ENCODE measurements at regions not wholly inside any gene's neighbourhood (a gene's known extent, or its start where the extent isn't known, plus 50 kb on each side); places are given as distances from the start of the nearest gene placed in this dataset.

DNA sequence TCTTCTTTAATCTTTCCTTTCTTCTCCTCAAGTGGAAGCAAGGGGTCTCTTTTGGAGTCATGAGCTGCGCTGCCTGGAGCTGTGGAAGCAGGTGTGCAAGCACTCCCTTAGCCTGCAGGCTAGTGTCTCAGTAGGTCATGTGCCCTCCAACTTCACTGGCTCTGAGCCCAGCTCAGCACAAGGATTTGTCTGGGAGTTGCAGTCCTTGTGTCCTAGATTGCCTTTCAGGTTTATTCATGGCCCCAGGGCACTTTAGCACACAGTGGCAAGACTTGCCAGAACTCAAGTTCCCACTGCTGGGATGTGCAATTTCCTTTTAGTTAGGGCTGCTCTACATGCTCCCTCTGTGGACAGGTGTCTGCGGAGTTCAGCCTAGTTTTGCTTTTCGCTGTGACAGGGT lies 211.7 kb downstream of the LIG4 start:
- TF ChIP-seq, protein P1, sequence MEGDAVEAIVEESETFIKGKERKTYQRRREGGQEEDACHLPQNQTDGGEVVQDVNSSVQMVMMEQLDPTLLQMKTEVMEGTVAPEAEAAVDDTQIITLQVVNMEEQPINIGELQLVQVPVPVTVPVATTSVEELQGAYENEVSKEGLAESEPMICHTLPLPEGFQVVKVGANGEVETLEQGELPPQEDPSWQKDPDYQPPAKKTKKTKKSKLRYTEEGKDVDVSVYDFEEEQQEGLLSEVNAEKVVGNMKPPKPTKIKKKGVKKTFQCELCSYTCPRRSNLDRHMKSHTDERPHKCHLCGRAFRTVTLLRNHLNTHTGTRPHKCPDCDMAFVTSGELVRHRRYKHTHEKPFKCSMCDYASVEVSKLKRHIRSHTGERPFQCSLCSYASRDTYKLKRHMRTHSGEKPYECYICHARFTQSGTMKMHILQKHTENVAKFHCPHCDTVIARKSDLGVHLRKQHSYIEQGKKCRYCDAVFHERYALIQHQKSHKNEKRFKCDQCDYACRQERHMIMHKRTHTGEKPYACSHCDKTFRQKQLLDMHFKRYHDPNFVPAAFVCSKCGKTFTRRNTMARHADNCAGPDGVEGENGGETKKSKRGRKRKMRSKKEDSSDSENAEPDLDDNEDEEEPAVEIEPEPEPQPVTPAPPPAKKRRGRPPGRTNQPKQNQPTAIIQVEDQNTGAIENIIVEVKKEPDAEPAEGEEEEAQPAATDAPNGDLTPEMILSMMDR (IDR thresholded peaks at IDR 0.05) = no peak
- TF ChIP-seq POLR2A (IDR thresholded peaks at IDR 0.05) = no peak
